Ascending aorta (tissue), 2 donors: ENCODE measurements at regions not wholly inside any gene's neighbourhood (a gene's known extent, or its start where the extent isn't known, plus 50 kb on each side); places are given as distances from the start of the nearest gene placed in this dataset.
"Not testable (repeated sequence)": the region's sequence is repeated elsewhere in the genome, so short reads cannot be mapped to it uniquely, and the experiment has no call there.

ENCODE experiments used
- DNase-seq, 2 donors: peaks; one replicate each; pipeline ENCODE4 v3.0.0-alpha.2; 2019; ENCODE audit warnings: low spot score in 2 of 2
- H3K27ac ChIP-seq, 2 donors: fragments of 200-600 bp; sonication (generic); one replicate each; pipeline ENCODE4 v1.5.1; 2016 to 2017; ENCODE audit warnings: mild to moderate bottlenecking in 1 of 2
- H3K27me3 ChIP-seq: fragments of 200-600 bp; sonication (generic); one replicate; pipeline ENCODE4 v1.5.1; 2017
- H3K36me3 ChIP-seq, 2 donors: fragments of 200-600 bp; sonication (generic); one replicate each; pipeline ENCODE4 v1.5.1; 2016
- H3K4me1 ChIP-seq, 2 donors: fragments of 200-600 bp; sonication (generic); one replicate each; pipeline ENCODE4 v1.5.1; 2016 to 2017; ENCODE audit warnings: mild to moderate bottlenecking in 1 of 2
- H3K4me3 ChIP-seq, 2 donors: fragments of 200-600 bp; sonication (generic); one replicate each; pipeline ENCODE4 v1.5.1; 2016 to 2017; ENCODE audit warnings: mild to moderate bottlenecking in 1 of 2
- H3K9me3 ChIP-seq, 2 donors: fragments of 200-600 bp; sonication (generic); one replicate each; pipeline ENCODE4 v1.5.1; 2016
- intact Hi-C: fragments of 100-400 bp; cut with DNase I; formaldehyde crosslinking; loops from one replicate; pipeline ENCODE4 v1.15.1; 2023
- TF ChIP-seq, protein P1 (sequence below), 3 experiments: fragments of 200-600 bp in 2 of 3; fragments of 450-650 bp in 1 of 3; sonication (generic) in 2 of 3; IDR thresholded peaks; one replicate each; pipeline ENCODE4 v1.5.1; 2016 to 2019; ENCODE audit warnings: antibody characterized with exemption in 3 of 3, mild to moderate bottlenecking in 1 of 3, moderate library complexity in 1 of 3

GRCh38 chr4:134126000-134126560 is 75.5 kb downstream of the PABPC4L start:
- H3K4me1 ChIP-seq = no peaks in the 10 kb centered on the region
- no peak for DNase-seq
- no peak overlapping the region for H3K27ac ChIP-seq
- H3K27me3 ChIP-seq = no peaks in the 10 kb centered on the region
- TF ChIP-seq, protein P1, sequence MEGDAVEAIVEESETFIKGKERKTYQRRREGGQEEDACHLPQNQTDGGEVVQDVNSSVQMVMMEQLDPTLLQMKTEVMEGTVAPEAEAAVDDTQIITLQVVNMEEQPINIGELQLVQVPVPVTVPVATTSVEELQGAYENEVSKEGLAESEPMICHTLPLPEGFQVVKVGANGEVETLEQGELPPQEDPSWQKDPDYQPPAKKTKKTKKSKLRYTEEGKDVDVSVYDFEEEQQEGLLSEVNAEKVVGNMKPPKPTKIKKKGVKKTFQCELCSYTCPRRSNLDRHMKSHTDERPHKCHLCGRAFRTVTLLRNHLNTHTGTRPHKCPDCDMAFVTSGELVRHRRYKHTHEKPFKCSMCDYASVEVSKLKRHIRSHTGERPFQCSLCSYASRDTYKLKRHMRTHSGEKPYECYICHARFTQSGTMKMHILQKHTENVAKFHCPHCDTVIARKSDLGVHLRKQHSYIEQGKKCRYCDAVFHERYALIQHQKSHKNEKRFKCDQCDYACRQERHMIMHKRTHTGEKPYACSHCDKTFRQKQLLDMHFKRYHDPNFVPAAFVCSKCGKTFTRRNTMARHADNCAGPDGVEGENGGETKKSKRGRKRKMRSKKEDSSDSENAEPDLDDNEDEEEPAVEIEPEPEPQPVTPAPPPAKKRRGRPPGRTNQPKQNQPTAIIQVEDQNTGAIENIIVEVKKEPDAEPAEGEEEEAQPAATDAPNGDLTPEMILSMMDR (IDR thresholded peaks at IDR 0.05) = no peak
- no peaks in the 10 kb centered on the region for H3K36me3 ChIP-seq
- H3K9me3 ChIP-seq = no peaks in the 10 kb centered on the region
- intact Hi-C loops = no loop called here
- H3K4me3 ChIP-seq = no peak overlapping the region

DNA sequence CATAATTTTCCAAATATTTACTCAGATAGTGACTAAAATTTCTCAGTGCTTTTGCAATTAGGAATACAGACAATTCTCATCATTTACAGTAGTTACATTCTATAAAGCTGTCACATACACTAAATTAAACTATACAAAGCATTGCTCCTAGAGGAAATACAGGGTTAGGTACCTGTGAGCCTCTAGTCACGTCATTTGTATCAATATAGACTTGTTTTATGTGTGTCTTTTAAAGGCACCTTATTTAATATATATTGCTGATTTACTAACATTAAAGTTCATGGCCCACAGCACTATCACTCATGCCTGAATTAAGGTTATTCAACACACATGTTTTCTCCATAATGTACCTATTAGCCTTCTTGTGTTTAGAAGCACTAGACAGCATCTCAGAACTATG is 78.7 kb downstream of the PABPC4L start:
- TF ChIP-seq, protein P1 (IDR thresholded peaks at IDR 0.05) = no peak
- Histone ChIP-seq H3K27me3 (no peaks in the 10 kb centered on the region), H3K4me1 (no peaks in the 10 kb centered on the region), H3K27ac (no peak overlapping the region), H3K36me3 (no peaks in the 10 kb centered on the region), H3K9me3 (no peaks in the 10 kb centered on the region), H3K4me3 (no peak overlapping the region)
- no peak for DNase-seq
- intact Hi-C loops = no loop called here

DNA sequence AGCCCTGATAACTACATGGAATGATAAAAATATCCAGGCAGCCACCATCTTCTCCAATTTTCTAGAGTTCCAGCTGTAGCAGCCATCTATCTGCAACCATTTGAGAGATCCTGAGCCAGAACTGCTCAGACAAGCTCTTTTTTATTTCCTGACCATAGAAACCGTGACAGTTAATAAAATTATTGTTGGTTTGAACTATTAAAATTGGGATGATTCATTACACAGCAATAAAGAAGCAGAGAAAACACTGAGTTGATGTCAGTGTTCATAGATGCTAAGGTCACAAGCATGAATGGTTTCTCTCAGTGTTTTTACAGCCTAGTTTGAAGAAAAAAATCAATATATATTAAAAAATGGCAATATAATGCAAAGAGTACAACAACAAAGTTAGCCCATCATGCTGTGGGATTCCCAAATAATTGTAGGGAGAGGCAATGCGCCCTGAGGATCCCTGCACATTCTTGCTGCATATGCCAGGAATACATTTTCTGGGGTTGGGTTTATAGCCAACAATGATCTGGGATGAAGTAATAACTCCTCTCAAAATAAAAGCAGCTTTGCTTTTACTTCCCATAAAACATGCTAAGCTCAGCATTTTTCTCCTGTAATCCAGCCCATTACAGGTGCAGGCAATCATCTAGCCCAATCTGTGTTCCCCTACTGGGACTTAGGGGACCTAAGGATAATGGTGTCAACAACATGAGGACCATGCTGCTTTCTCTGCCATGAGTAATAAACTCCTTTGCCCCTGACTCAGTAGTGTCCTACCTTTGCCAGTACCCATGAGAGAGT is 84.0 kb downstream of the PABPC4L start:
- H3K27ac ChIP-seq = no peak overlapping the region
- TF ChIP-seq, protein P1 (IDR thresholded peaks at IDR 0.05) = no peak
- no peaks in the 10 kb centered on the region for H3K9me3 ChIP-seq
- H3K4me3 ChIP-seq = no peak overlapping the region
- intact Hi-C loops = no loop called here
- DNase-seq = no peak
- H3K36me3 ChIP-seq = no peaks in the 10 kb centered on the region
- no peaks in the 10 kb centered on the region for H3K27me3 ChIP-seq
- no peaks in the 10 kb centered on the region for H3K4me1 ChIP-seq

GRCh38 chr4:134089885-134090284 is 111.7 kb downstream of the PABPC4L start:
- H3K36me3 ChIP-seq = no peaks in the 10 kb centered on the region
- H3K4me3 ChIP-seq = no peak overlapping the region
- H3K4me1 ChIP-seq = no peaks in the 10 kb centered on the region
- DNase-seq = no peak
- TF ChIP-seq, protein P1 (IDR thresholded peaks at IDR 0.05) = no peak
- H3K9me3 ChIP-seq = no peaks in the 10 kb centered on the region
- no peaks in the 10 kb centered on the region for H3K27me3 ChIP-seq
- intact Hi-C loops = no loop called here
- H3K27ac ChIP-seq = no peak overlapping the region

DNA sequence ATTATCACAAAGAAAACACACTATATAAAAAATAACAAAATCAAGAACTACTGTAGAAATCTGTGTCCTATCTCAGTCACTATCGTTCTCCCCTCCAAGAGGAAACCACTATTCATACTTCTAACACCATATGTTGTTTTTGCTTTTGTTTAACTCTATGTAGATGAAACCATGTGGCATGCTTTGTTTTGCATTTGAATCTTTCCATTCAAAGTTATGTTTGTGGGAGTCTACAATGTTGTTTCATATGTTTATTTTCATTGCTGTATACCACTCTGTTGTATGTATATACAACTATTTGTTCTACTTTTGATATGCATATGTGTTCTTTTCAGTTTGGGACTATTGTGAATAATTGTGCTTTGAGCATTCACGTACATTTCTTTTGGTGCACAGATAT is 116.1 kb downstream of the PABPC4L start:
- Histone ChIP-seq H3K9me3 (no peaks in the 10 kb centered on the region), H3K27me3 (no peaks in the 10 kb centered on the region), H3K36me3 (no peaks in the 10 kb centered on the region), H3K4me3 (no peak overlapping the region), H3K27ac (no peak overlapping the region), H3K4me1 (no peaks in the 10 kb centered on the region)
- no peak for DNase-seq
- TF ChIP-seq, protein P1 (IDR thresholded peaks at IDR 0.05) = no peak
- intact Hi-C loops = no loop called here

GRCh38 chr4:134079085-134079484 is 122.5 kb downstream of the PABPC4L start:
- H3K36me3 ChIP-seq, DNase-seq, H3K27me3 ChIP-seq, H3K9me3 ChIP-seq, H3K27ac ChIP-seq, intact Hi-C loops, H3K4me3 ChIP-seq, H3K4me1 ChIP-seq: not testable (repeated sequence)
